ENCODE measurements at regions not wholly inside any gene's neighbourhood (a gene's known extent, or its start where the extent isn't known, plus 50 kb on each side); places are given as distances from the start of the nearest gene placed in this dataset.

DNA sequence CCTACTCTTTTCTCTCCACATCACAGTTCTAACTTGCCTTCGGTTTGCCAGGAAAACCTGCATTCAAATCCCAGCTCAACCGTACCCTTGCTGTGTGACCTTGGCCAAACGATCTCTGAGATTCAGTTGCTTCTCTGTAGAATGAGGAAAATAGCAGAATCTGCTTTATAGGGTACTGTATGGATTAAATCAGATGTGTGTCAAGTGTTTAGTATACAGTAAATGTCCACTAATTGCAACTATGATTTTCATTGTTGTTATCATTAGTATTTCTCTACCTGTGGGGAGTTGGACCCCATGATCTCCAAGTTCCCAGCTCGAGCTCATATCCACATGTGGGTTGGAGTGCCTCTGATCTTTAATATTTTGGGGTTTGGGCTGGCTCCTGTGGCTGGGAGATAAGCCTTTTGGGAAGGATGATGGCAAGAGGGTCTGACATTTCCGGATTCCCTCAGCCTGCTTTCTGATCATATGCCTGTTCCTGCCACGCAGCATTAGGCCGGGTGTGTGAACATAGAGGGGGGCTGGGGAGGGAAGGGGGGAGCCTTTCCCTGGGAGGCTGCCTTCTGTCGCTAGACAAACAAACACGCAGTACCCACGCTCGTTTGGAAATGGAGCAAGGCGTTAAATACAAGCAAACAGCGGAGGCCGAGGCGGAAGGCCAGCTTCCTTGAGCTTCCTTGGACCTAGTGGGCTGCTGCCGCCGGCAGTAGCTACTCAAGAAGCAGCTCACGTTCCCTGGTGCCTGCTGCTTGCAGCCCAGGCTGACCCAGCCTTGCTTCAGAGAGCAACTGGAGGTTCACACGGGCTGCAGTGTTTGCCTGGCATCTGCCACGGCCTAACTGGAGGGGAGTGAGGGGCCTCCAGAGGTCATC lies 213.5 kb upstream of the LHX5 start:
- intact Hi-C loops (cut with micrococcal nuclease), result no loop called here

DNA sequence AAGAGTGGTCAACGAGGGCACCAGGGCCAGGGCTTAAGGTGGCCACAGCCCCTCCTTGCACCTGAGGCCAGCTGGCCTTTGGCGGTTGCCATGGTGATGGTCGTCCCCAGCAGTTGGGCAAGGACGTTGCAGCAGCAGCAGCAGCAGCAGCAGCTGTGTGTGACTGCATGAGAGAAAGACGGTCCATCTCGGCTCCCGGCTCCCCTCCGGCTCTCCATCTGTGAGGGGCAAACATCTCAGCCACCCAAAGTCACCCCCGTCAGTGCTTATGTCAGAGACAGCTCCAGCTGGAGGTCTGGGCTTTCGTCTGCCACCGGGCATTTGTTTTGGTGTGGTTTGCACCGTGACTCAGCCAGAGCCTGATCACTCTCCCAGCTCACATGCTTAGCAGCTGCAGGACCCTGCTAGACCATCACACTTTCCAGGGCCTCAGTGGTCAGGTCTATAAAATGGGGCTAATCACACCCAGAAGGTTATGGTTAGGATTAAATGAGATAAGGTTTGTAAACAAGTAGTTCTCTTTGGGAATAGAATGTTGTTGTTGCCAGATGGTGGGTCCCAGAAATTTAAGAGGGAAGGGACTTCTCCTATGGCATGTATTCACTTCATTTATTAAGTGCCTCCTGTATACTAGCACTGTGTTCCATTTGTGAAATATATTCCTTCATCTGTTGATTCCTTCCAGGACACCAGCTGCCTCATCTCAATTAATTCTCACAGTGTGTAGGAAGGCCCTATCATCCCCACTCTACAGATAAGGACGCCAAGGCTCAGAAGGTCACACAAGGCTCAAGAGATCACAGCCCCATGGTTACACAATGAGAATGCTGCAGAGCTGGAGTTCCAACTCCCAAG lies 212.6 kb upstream of the LHX5 start:
- intact Hi-C loops (cut with micrococcal nuclease), result no loop called here

DNA sequence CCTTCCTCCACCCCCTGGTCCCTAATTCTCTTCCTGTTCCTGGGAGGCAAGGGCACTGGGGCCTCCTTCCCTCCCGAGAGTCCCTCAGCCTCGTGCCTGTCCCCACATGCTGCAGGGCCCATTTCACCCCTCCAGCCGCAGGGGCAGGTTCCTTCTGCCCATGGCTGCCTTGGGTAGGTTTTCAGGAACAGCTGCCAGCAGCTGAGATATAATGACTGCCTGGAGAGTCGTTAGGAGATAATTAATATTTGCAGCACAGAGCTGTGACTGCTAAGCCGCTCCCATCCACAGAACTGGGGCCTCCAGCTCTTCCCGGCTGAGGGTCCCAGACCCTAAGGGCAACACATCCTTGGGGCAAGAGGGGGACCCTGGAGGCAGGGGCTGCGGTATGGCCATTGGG lies 211.9 kb upstream of the LHX5 start:
- intact Hi-C loops (cut with micrococcal nuclease), result no loop called here

DNA sequence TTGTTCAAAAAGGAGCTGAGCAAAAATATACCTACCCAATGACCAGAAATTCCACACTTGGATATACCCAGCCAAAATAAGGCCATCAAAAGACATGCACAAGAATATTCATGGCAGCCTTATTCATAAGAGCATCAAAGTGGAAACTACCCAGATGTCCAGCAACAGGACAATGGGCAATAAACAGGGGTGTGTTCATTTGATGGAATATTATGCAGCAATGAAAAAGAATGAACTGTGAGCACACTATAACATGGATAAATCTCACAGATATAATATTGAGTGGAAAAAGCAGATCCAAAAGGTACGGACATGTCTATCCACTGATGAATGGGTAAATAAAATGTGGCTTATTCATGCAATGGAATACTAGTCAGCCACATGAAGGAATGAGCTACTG lies 209.2 kb upstream of the LHX5 start:
- intact Hi-C loops (cut with micrococcal nuclease), result no loop called here

DNA sequence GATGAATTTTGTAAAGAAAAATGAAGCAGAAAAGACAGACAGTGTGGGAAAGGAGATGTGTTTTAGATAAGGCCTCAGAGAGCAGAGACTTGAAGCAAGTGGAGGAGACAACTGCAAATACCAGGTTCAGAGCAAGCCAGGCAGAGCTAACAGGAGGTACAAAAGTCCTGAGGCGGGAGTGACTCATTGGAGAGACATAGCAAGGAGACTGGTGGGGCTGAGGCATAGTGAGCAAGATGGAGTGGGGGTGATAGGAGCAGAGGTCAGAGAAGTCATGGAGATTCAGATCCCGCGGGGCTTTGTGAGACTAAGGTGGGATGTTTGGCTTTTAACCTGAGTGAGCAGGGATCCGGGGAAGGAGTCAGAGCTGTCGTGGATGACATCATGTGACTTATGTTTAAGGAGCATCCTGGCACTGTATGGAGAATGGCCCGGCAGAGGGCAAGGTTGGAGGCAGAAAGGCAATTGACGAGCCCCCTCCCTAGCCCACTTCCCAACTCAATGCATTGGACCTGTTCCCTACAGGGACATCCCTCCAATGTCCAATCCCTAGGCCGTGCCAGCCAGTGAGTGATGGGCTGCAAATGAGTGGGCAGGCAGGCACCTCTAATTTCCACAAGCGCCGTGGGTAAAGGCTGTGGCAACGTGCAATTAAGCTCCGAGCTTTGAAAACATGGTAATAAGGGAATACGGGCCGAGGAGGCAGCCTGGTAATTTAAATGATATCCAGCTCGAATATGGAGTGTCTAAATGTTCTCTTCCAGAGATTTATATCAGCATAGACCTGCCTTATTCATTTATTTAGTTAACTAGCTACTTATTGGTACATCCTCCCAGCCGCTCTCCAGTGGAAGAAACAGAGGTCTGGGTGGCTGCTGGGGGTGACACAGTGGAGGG lies 206.8 kb upstream of the LHX5 start:
- intact Hi-C loops (cut with micrococcal nuclease), result no loop called here

DNA sequence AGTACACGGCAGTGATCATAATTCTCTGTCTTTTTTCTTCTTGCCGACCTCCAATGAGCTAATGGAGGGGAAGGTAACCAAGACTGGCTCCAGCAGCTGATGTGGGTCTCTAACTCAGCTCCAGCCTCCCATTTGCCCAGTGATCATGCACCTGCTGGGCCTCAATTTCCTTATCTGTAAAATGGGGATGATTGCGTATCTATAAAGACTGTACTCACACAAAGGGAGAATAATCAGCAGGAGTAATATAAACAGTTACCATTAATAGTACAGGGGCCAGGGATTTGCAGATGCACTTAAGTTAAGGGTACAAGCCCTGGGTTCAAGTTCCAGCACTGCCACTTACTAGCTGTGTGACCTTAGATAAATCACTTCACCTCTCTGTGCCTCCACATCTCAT lies 204.9 kb upstream of the LHX5 start:
- intact Hi-C loops (cut with micrococcal nuclease), result no loop called here

DNA sequence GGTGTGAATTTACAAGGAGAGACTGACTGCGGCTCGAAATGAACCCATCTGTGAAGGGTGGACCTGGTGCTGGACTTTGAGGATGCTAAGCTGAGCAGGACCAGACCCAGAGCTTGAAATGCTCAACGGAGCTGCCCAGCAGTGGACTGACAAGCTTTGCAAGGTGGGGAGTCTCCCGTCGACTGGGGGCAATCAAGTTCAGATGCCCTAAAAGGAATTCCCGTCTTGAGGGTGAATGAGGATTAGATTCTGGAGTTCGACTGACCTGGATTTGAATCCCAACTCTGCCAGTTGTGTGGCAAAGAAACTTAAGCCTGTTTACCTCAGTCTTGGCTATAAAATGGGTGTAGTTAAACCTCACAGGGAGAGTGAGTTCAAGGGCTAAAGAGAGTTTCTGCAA lies 204.4 kb upstream of the LHX5 start:
- intact Hi-C loops (cut with micrococcal nuclease), result no loop called here

DNA sequence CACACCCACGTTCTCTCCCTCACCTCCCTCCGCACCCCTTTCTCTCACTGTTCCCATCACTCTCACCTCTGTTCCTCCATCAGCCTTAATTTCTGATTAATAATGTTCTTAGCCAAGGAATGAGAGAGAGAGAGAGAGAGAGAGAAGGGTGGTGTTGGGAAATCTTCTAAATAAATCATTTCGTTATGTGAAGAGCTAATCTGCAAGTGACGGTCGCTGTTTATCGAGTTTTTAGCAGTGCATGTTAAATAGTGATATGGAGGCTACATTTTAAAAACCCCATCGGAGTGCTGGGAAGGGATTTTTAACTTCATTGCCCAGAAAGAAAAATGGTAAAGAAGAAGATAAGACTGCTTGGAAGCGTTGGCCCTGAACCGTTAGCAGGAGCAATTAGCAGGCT lies 203.3 kb upstream of the LHX5 start:
- intact Hi-C loops (cut with micrococcal nuclease), result no loop called here

DNA sequence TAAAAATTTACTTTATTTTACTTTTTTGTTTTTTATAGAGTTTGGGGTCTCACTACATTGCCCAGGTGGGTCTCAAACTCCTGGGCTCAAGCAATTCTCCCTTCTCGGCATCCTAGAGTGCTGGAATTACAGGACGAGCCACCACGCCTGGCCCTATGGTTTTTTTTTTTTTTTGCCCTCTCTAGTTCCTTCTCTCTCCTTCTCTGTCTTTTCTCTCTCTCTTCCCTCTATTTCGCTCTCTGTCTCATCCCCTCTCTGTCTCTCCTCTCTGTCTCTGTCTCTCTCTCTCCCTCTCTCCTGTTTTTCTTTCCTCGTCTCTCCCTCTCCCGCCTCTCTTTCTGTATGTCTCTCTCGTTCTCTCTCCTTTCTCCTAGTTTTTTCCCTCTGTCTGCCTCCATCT lies 202.6 kb upstream of the LHX5 start:
- intact Hi-C loops (cut with micrococcal nuclease), result no loop called here

DNA sequence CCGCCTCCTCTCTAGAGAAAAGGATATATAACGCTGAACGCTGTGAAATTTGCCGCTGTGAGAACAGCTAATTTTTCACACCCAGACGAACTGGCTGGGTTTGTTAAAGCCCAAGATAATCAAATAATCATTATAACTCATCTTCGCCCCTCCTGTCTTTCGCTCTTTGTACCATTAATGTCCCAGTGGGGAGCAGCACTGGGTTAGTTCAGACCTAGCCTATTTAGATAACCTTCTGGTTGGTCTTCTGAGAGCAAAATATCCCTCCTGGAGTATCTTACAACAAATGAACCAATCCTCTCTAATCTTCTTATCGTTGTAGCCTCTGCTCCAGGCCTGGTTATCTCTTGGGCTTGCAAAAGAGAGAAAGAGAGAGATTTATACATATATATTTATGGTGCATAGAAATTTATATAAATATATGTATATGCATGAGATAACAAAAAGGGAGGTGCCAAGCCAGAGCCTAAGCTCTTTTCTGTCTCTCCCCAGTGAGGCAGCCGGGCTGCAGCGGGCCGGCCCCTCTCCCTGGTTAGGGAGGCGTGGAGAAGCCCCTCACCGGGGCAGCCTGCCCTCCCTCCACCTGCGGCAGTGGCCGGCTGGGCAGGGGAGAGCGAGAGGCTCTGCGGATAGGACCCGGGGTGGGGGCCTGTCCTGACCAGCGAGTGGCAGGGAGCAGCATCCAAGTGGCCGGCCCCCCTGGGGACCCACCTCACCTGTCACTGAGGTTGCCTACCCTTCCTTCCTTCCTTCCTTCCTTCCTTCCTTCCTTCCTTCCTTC lies 202.0 kb upstream of the LHX5 start:
- intact Hi-C loops (cut with micrococcal nuclease), result no loop called here

DNA sequence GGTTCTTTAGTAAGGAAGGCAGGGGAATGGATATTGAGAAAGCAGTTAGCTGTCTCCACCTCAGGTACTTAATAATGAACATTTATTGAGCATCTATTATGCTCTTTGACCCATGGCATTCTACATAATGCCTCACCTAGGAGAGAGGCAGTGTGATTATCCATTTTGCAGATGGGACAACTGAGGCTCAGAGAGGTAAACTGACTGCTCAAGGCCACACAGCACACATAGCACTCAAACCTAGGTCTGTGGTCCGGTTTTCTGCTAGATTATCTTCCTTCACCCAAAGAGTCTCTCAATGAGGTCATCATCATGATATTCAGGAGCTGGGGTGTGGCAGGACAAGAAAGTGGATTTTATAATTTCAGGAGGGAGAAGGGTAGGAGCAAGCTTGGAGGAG lies 199.1 kb upstream of the LHX5 start:
- intact Hi-C loops (cut with micrococcal nuclease), result no loop called here

DNA sequence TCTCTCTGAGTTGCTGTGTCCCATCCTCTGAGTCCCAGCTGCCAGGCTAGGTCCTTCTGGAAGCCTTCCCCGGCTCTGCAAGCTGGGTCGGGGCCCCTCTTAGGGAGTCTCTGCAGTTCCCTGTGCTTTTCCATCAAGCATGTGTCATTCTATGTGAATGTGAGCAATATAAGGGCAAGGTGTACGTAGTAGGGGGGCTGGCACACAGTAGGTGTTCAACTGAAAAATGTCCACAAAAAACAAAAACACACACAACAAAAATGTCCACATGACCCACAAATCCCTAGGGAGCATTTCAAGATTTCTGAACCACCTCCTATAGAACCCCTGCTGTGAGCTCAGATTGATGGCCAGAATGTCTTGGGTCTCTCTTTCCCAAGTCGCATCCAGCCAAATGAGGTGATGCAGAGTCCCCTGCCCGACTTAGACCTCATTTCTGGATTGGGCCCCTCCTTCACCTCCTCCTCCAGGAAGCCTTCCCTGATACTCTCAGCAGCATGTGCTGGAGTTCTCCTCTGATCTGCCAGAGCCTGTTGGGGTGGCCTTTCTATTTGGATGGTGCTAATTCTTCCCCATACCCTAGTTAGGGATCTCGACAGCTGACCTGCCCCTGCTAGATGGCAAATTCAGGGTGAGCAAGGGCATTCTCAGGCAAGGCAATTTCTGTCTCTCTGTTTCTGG lies 196.1 kb upstream of the LHX5 start:
- intact Hi-C loops (cut with micrococcal nuclease), result no loop called here

DNA sequence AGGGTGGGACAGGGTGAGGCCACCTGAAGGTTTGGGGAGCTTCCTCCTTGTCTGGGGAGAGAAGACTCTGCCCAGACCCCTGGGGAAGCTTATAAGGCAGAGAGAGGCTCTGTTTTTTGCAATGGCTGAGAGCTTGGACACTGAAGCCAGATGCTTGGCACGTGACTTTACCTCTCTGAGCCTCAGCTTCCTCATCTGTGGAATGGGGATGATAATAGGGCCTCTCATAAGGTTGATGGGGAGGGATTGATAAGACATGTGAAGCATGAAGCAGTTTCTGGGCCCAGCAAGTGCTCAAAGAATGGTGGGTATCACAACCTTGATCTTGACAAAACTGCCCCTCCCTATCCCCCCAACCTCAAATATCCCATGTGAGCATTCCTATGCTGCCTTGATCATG lies 195.4 kb upstream of the LHX5 start:
- intact Hi-C loops (cut with micrococcal nuclease), result no loop called here

DNA sequence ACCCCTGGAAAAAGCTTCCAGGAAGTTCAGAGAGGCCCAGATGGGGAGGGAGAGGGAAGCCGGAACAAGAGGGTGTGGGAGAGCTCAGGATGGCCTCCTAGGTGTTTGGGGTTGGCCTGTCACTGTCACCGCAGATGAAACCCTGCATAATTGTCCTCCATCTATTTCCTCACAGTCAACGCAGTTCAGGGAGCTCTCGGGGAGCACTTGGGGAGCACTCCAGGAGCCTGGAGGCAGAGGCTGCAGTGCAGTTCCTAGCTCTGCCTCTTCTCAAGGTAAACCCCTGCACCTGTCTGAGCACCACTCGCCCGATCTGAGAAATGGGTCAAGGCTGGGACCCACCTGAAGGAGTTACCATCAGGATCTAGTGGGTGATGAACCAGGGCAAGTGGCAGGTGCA lies 194.6 kb upstream of the LHX5 start:
- intact Hi-C loops (cut with micrococcal nuclease), result no loop called here

DNA sequence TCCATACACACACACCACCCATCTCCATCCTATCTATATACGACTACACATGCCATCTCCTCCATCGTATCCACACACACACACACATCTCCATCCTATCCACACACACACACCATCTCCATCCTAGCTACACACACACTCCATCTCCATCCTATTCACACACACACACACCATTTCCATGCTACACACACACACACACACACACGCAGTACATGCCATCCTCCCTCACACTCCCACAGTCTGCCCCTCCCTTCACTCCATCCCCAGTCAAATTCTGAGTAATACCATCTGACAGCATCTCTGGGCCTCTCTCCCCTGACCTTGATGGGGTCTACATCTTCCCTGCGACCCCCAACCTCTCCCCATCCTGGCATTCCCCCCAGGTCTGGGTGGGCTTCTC lies 193.8 kb upstream of the LHX5 start:
- intact Hi-C loops (cut with micrococcal nuclease), result no loop called here

DNA sequence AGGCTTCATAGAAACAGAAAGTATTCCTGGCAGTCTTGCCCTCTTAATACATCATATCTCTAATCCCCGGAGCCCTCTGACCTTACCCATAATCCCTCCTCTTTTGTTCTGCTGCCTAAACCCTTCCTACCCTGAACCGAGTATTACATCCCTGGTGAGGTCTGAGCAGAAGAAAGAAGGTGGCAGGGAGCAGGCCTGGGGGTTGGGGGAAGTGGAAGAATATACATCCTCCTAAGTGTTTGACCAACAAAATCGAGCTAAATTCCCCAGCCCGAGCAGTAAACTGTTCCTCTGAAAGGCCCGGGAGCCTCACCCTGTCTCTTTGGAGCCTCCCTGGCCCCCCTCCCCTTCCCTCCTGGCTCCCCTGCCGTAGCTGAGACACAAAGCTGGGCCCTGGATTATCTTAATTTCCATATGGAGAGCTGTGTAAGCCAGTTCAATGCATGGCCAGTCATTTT lies 192.6 kb upstream of the LHX5 start:
- intact Hi-C loops (cut with micrococcal nuclease), result no loop called here

DNA sequence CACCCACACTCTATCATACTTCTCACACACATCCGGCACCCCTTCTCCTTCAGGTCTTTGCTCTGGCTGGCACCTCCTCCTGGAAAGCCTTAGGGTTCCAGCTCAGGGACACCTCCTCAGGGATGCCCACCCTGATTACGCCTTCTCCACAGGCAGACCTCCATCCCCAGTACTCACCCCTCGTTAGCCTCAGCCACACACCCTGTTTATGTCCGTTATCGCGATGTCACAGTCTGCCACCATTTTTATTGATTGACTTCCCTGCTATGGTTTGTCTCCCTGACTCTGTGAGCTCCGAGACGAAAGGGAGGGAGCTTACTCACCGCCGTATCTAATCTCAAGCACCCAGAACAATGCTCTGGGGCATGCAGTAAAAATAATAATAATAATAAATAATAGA lies 191.7 kb upstream of the LHX5 start:
- intact Hi-C loops (cut with micrococcal nuclease), result no loop called here

DNA sequence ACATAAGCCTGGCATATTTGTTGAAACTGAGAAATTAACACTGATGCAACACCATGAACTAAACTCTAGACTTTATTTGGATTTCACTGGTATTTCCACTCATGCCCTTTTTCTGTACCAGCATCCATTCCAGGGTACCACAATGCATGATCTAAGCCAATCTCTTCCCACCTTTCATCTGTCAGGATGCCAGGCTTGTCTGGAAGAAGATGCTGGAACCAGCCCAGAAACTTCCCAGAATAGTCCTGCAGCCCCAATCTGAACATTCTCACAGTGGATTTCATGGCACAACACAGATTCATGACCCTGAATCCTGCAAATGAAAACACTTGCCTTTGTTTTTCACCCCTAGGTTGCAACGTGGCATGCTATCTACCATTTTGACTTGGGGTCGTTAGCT lies 189.3 kb upstream of the LHX5 start:
- intact Hi-C loops (cut with micrococcal nuclease), result no loop called here

DNA sequence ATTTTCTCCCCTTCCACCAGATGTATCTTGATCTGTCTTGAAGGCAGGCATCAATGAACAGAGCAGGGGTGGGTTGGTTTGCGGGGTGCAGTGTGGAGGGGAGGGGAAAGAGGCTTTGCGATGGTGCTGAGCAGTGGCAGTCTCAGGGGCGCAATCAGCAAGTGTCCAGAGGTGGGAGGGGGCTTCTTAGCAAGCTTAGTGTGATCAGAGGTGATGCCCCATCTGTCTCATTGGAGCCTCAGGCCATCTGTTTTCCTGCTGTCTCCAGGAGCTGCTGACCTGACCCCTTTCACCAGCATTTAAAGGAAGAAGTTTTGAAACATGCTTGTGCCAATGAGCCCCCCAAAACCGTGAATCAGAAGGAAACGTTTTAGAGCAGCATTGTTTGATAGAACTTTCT lies 187.7 kb upstream of the LHX5 start:
- intact Hi-C loops (cut with micrococcal nuclease), result no loop called here

DNA sequence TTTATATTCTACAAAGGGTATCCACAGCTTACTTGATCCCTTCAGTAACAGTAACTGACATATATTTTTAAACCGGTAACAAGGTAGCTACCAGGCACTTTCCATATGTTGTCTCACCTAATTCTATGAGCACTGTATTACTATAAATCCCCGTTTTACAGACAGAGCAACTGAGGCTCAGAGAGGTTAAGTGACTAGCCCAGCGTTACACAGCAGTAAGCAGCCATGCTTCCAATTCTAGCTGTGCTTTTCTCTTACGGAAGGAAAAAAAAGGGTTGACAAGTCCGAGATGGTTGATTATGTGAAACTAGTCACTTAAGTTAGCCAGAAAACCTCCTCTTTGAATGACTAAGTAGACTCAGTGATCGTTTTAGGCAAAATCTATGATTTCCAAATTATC lies 187.3 kb upstream of the LHX5 start:
- intact Hi-C loops (cut with micrococcal nuclease), result no loop called here

All from T-helper 2 cell treated with Interferon-gamma antibody and Interleukin-4, amounts not matched to agents 100 ng/mL and 5 ng/mL, for 36 hours (primary cell).